ENCODE measurements at regions not wholly inside any gene's neighbourhood (a gene's known extent, or its start where the extent isn't known, plus 50 kb on each side); places are given as distances from the start of the nearest gene placed in this dataset.

DNA sequence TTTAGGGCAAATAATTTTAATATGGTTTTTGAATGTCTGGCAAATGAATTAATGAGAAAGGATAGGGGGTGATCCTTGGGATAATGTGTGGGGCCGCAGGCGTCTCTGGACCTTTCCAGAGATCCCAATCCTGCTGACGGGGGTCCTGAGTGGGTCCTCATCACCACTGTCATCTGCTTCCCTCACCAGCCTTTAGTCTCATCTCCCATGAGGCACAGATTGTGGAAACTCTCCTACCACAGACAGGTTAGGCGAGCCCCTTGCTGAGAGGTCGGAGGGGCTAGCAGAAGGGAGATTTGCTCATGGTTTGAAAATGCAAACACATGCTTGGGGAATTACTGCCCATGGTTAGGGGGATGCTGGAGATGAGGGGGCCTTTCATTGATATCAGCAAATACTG, 484.6 kb downstream of the RPS24 start:
- H3K4me1 ChIP-seq (ENCODE audit: insufficient read depth, low read length): peaks cover 5% of the 10 kb centered on the region; the same call in 1 of the 2 replicates
- no peak overlapping the region for H3K4me3 ChIP-seq (ENCODE audit: low read length)
- no peak overlapping the region for H3K9ac ChIP-seq (ENCODE audit: low read depth, low read length)
- H3K9me3 ChIP-seq (ENCODE audit: insufficient read depth, low read depth, low read length): no peaks in the 10 kb centered on the region
- no peaks in the 10 kb centered on the region for H3K36me3 ChIP-seq (ENCODE audit: insufficient read depth, low read depth, low read length)
- no peaks in the 10 kb centered on the region for H3K27me3 ChIP-seq (ENCODE audit: insufficient read depth, low read length)
- H3K27ac ChIP-seq (ENCODE audit: low read length): no peak overlapping the region

DNA sequence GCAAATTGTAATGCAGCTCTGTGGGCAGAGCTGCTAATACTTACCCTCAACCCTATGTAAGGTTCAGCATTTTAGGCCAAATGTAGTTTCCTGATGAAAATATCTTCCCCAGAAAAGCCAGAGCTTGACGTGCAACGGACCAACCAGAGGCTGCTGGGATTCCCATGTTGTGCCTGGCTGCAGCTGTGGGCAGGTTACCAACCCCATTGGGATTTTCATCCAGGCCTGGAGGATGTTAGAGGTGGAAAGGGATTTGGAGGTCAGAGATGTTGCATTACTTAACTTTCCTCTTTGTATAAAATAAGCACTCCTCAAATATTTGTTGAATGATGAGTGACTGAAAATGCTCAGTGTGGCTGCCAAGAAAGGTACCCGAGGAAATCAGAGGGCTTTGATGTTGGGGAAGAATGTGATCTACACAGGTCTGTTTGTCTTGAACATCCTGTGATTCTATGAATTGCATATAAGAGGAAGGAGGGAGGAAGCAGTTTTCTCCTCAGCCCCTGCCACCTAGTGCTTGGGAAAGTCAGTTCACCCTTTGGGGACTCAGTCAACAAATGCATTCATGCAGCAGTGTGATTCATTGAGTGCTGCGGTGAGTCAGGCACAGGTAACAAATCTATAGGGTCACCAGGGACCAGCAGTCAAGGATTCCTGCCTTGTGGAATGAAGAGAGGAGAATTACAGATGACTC, 487.2 kb downstream of the RPS24 start:
- no peak overlapping the region for H3K4me3 ChIP-seq (ENCODE audit: low read length)
- H3K27me3 ChIP-seq (ENCODE audit: insufficient read depth, low read length): no peaks in the 10 kb centered on the region
- H3K9ac ChIP-seq (ENCODE audit: low read depth, low read length): no peak overlapping the region
- no peaks in the 10 kb centered on the region for H3K9me3 ChIP-seq (ENCODE audit: insufficient read depth, low read depth, low read length)
- no peaks in the 10 kb centered on the region for H3K36me3 ChIP-seq (ENCODE audit: insufficient read depth, low read depth, low read length)
- peaks cover 5% of the 10 kb centered on the region; the same call in 1 of the 2 replicates for H3K4me1 ChIP-seq (ENCODE audit: insufficient read depth, low read length)
- H3K27ac ChIP-seq (ENCODE audit: low read length): no peak overlapping the region

DNA sequence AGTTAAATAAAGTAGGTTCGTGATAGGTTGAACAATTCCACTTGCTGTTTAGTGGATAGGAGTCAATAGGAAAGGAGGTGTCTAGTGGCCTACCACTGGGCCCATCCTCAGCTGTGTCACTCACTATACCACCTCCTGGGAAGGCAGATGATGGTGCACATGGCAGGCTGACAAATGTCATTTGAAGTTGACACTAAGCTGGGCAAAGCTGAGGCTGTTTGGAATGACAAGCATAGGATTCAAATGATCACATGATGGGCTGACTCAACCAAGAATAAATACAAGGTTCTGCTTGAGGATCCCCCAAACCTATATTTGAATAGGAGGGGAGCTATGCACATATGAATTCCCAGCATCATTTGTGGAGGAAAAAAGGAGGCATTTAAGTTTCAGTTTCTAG, 489.8 kb downstream of the RPS24 start:
- H3K27ac ChIP-seq (ENCODE audit: low read length): no peak overlapping the region
- H3K9me3 ChIP-seq (ENCODE audit: insufficient read depth, low read depth, low read length): no peaks in the 10 kb centered on the region
- no peaks in the 10 kb centered on the region for H3K36me3 ChIP-seq (ENCODE audit: insufficient read depth, low read depth, low read length)
- peaks cover 5% of the 10 kb centered on the region; the same call in 1 of the 2 replicates for H3K4me1 ChIP-seq (ENCODE audit: insufficient read depth, low read length)
- H3K4me3 ChIP-seq (ENCODE audit: low read length): no peak overlapping the region
- no peaks in the 10 kb centered on the region for H3K27me3 ChIP-seq (ENCODE audit: insufficient read depth, low read length)
- H3K9ac ChIP-seq (ENCODE audit: low read depth, low read length): no peak overlapping the region

DNA sequence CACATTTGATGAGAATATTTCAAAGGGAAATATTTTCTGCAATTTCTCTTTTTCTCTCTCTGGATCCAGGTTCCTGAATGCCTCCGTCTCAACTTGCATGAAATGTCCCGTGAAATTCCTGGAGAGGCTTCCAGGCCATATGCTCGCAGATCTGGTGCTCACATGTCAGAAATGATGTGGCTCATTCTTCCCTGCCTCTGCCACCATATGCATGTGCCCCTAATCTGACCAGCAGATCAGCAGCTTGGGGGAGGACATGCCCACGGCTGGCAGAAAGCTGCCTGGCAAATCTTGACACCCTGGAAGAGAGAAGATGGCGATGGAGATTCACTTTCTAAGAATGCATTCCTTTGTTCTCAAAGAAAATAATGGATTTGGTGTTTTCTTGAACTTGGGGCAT, 490.7 kb downstream of the RPS24 start:
- H3K9me3 ChIP-seq (ENCODE audit: insufficient read depth, low read depth, low read length): no peaks in the 10 kb centered on the region
- H3K27me3 ChIP-seq (ENCODE audit: insufficient read depth, low read length): no peaks in the 10 kb centered on the region
- peaks cover 11% of the 10 kb centered on the region; the same call in 1 of the 2 replicates for H3K4me1 ChIP-seq (ENCODE audit: insufficient read depth, low read length)
- no peaks in the 10 kb centered on the region for H3K36me3 ChIP-seq (ENCODE audit: insufficient read depth, low read depth, low read length)
- no peak overlapping the region for H3K9ac ChIP-seq (ENCODE audit: low read depth, low read length)
- no peak overlapping the region for H3K4me3 ChIP-seq (ENCODE audit: low read length)
- no peak overlapping the region for H3K27ac ChIP-seq (ENCODE audit: low read length)

DNA sequence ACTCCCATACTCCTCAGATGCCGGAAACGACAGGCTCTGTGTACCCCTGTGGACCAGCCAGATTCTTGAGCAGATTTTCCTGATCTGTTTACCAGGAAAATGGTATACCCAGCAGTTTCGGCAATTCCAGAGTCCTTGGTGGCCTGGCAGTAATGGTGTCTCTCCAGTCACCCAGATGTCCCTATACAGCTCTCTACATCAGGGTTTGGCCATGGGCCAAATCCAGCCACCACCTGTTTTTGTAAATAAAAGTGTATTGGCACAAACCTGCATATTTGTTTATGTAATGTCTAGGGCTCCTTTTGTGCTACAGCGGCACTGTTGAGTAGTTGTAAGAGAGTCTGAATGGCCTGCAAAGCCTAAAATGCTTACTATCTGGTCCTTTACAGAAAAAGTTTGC, 491.3 kb downstream of the RPS24 start:
- no peak overlapping the region for H3K27ac ChIP-seq (ENCODE audit: low read length)
- H3K4me3 ChIP-seq (ENCODE audit: low read length): no peak overlapping the region
- H3K4me1 ChIP-seq (ENCODE audit: insufficient read depth, low read length): peaks cover 11% of the 10 kb centered on the region; the same call in 1 of the 2 replicates
- H3K27me3 ChIP-seq (ENCODE audit: insufficient read depth, low read length): no peaks in the 10 kb centered on the region
- H3K9me3 ChIP-seq (ENCODE audit: insufficient read depth, low read depth, low read length): no peaks in the 10 kb centered on the region
- no peak overlapping the region for H3K9ac ChIP-seq (ENCODE audit: low read depth, low read length)
- no peaks in the 10 kb centered on the region for H3K36me3 ChIP-seq (ENCODE audit: insufficient read depth, low read depth, low read length)

DNA sequence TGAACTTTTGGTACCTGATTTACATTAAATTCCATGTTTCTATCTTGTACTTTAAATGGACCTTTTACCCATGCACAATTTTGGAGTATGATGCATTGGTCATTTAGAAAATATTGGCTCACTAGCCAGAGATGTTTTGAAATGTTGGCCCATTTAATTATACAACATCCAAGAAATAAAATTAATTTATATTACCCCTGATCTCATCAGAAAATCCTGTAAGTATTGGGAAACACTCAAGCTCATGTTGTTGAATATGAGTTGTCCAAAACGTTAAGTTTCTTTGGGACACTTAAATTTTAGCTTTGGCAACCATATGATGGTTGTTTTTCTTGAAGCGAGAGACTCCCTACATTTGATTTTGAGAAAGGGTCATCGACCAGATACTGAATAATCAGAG, 492.7 kb downstream of the RPS24 start:
- Histone ChIP-seq H3K9me3 (ENCODE audit: insufficient read depth, low read depth, low read length) (peaks cover 3% of the 10 kb centered on the region), H3K4me3 (ENCODE audit: low read length) (no peak overlapping the region), H3K36me3 (ENCODE audit: insufficient read depth, low read depth, low read length) (no peaks in the 10 kb centered on the region), H3K4me1 (ENCODE audit: insufficient read depth, low read length) (peaks cover 6% of the 10 kb centered on the region; the same call in 1 of the 2 replicates), H3K27me3 (ENCODE audit: insufficient read depth, low read length) (no peaks in the 10 kb centered on the region), H3K27ac (ENCODE audit: low read length) (no peak overlapping the region), H3K9ac (ENCODE audit: low read depth, low read length) (no peak overlapping the region)

DNA sequence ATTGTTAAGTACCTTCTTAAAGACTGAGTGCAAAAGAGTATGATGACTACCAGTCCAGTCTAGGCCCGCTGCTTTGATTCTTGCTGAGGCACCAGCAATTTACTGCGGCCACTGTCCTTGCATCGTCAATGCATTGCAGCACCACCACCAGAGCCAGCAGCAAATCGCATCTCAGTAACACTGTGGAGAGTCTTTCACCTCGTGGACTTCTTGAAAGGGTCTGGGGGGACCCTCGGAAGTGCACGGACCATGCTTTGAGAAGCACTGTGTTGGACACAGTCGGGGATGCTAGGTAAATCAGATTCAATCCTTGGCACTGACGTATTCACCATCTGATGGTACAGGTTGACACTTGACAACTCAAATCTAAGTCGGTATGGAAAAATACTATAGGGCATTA, 493.6 kb downstream of the RPS24 start:
- Histone ChIP-seq H3K4me1 (ENCODE audit: insufficient read depth, low read length) (peaks cover 6% of the 10 kb centered on the region; the same call in 1 of the 2 replicates), H3K27ac (ENCODE audit: low read length) (no peak overlapping the region), H3K9me3 (ENCODE audit: insufficient read depth, low read depth, low read length) (peaks cover 11% of the 10 kb centered on the region), H3K9ac (ENCODE audit: low read depth, low read length) (no peak overlapping the region), H3K36me3 (ENCODE audit: insufficient read depth, low read depth, low read length) (no peaks in the 10 kb centered on the region), H3K4me3 (ENCODE audit: low read length) (no peak overlapping the region), H3K27me3 (ENCODE audit: insufficient read depth, low read length) (no peaks in the 10 kb centered on the region)

DNA sequence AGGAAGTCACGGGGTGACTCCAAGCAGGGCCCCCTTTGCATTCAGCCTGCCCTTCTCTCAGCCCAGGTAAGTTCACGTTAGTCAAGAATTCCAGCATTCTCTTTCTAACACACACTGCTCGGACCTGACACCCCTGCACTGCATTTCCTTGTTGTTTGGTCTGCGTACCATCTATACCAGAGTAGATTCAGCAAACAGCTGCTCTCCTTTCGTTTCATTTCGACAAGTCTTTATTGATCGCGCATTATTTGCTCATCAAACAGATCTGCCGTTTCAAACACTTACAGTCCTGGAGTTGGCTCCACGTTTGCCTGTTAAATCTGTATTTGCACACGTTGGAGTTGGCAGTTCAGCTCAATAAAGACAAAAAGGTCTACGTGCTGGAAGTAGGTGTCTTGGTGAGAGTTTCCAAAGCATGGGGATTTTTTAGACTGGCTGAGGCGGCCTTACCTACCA, 495.1 kb downstream of the RPS24 start:
- peaks cover 11% of the 10 kb centered on the region for H3K9me3 ChIP-seq (ENCODE audit: insufficient read depth, low read depth, low read length)
- no peak overlapping the region for H3K27ac ChIP-seq (ENCODE audit: low read length)
- no peaks in the 10 kb centered on the region for H3K36me3 ChIP-seq (ENCODE audit: insufficient read depth, low read depth, low read length)
- no peak overlapping the region for H3K9ac ChIP-seq (ENCODE audit: low read depth, low read length)
- H3K4me3 ChIP-seq (ENCODE audit: low read length): no peak overlapping the region
- H3K4me1 ChIP-seq (ENCODE audit: insufficient read depth, low read length): peaks cover 6% of the 10 kb centered on the region; the same call in 1 of the 2 replicates
- H3K27me3 ChIP-seq (ENCODE audit: insufficient read depth, low read length): no peaks in the 10 kb centered on the region

DNA sequence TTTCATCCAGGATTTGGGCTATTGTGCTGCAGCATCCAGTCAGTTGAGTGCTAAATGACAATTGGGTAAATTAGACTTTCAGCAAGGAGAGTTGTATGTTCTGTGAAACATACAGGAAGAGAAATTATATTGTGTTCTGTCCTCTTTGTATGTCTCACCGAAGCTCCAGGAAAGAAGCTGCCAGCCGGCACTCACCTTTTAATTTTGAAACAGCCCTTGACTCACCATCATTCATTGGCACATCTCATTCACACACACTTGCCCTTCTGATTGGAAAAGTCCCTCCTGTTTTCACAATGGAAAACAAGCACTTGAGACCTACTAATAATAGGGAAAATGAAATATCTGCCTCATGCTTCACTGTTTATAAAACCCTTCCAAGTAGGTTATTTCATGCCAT, 495.6 kb downstream of the RPS24 start:
- Histone ChIP-seq H3K27me3 (ENCODE audit: insufficient read depth, low read length) (no peaks in the 10 kb centered on the region), H3K9ac (ENCODE audit: low read depth, low read length) (no peak overlapping the region), H3K4me3 (ENCODE audit: low read length) (no peak overlapping the region), H3K36me3 (ENCODE audit: insufficient read depth, low read depth, low read length) (no peaks in the 10 kb centered on the region), H3K27ac (ENCODE audit: low read length) (no peak overlapping the region), H3K4me1 (ENCODE audit: insufficient read depth, low read length) (peaks cover 6% of the 10 kb centered on the region; the same call in 1 of the 2 replicates), H3K9me3 (ENCODE audit: insufficient read depth, low read depth, low read length) (peaks cover 11% of the 10 kb centered on the region)

DNA sequence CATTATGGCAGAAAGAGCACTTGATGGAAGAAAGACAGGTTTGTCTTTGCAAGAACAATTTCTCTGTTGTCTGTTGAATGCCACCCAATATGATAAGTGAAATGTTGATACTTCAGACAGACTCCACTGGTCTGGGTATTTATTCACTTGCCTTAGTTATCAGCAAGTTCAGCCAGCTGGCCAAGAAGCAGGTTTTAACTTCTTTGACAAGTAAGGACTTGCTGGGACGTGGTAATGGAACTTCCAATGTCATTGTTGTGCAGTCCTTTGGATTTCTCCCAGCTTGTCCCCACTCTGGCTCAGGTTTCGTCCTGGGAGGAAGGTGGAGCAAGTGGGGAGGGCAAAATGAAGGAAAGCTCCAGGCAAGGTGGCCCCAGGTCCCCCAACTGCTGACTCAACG, 497.4 kb downstream of the RPS24 start:
- Histone ChIP-seq H3K4me3 (ENCODE audit: low read length) (no peak overlapping the region), H3K36me3 (ENCODE audit: insufficient read depth, low read depth, low read length) (no peaks in the 10 kb centered on the region), H3K27me3 (ENCODE audit: insufficient read depth, low read length) (no peaks in the 10 kb centered on the region), H3K9ac (ENCODE audit: low read depth, low read length) (no peak overlapping the region), H3K9me3 (ENCODE audit: insufficient read depth, low read depth, low read length) (peaks cover 11% of the 10 kb centered on the region), H3K4me1 (ENCODE audit: insufficient read depth, low read length) (peaks cover 6% of the 10 kb centered on the region; the same call in 1 of the 2 replicates), H3K27ac (ENCODE audit: low read length) (no peak overlapping the region)

DNA sequence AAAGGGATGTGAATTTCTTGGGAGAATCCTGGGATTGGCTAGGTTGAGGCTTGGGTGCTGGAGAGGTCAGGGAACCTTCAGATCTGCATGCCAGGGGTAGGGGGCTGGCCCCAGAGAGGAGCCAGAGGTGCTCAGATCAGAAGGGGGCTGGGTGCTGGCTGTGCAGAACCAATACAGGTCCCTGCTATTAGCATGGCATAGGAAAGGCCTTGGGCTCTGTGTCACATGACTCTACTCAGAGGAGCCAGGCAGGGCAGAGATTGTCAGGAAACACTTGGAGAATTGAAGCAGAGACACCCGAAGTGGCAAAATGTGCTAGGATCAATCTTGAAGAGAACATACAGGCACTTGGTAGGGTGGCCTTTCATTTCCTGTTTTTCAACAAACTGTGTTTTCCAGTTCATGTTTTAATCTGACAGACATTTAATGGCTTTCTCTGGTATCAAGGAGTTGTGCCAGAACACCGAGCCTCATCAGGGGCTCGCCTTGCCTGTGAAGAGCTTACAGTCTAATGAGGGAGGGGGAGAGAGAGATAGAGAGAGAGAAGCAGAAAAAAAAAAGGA, 498.9 kb downstream of the RPS24 start:
- no peaks in the 10 kb centered on the region for H3K36me3 ChIP-seq (ENCODE audit: insufficient read depth, low read depth, low read length)
- peaks cover 6% of the 10 kb centered on the region; the same call in 1 of the 2 replicates for H3K4me1 ChIP-seq (ENCODE audit: insufficient read depth, low read length)
- H3K9ac ChIP-seq (ENCODE audit: low read depth, low read length): no peak overlapping the region
- no peak overlapping the region for H3K4me3 ChIP-seq (ENCODE audit: low read length)
- H3K27ac ChIP-seq (ENCODE audit: low read length): no peak overlapping the region
- H3K9me3 ChIP-seq (ENCODE audit: insufficient read depth, low read depth, low read length): peaks cover 11% of the 10 kb centered on the region
- no peaks in the 10 kb centered on the region for H3K27me3 ChIP-seq (ENCODE audit: insufficient read depth, low read length)

DNA sequence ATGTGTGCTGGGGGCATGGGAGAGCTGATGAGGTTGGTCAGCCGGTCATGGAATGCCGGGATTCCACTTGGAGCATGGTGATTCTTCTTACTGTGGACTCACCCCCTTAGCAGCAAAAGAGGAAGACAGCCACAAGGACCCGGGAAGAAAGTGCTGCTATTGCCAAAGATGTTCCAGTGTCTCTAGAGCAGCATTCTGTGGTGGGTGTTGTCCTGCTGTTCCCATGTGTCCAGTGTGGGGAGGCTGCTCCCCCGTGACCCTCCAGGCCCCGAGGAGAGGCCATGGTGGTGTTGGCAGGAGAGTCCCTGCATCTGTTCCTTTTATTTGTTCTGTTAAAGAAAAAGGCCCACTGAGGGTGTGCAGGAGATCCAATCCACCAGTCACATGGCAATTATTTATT, 499.4 kb downstream of the RPS24 start:
- Histone ChIP-seq H3K9me3 (ENCODE audit: insufficient read depth, low read depth, low read length) (peaks cover 11% of the 10 kb centered on the region), H3K27me3 (ENCODE audit: insufficient read depth, low read length) (no peaks in the 10 kb centered on the region), H3K36me3 (ENCODE audit: insufficient read depth, low read depth, low read length) (no peaks in the 10 kb centered on the region), H3K4me3 (ENCODE audit: low read length) (no peak overlapping the region), H3K27ac (ENCODE audit: low read length) (no peak overlapping the region), H3K9ac (ENCODE audit: low read depth, low read length) (no peak overlapping the region), H3K4me1 (ENCODE audit: insufficient read depth, low read length) (peaks cover 6% of the 10 kb centered on the region; the same call in 1 of the 2 replicates)

Measured in iPS-20b (cell line).